ENCODE measurements at regions not wholly inside any gene's neighbourhood (a gene's known extent, or its start where the extent isn't known, plus 50 kb on each side); places are given as distances from the start of the nearest gene placed in this dataset.

DNA sequence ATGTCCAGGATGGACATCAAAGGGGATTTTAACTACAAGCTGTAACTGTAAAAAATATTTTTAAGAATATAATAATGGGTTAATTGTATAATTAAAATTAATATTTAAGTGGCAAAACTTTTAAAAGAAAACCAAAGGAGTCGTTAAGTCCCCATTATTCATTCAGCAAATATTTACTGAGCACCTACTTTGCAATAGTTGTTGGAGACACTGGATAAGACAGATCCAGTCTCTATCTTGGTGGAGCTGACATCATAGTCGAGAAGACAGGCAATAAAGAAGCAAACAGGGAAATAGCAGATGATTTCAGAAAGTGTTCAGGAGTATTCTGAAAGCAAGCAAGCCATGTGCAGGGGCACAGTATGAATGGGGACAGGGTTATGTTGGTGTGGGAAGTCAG is 137.0 kb downstream of the CEBPB start:
- DNase-seq (ENCODE audit: low spot score) (no peak), ATAC-seq (no peak)
- no peak overlapping the region for H3K4me3 Mint-ChIP-seq
- CTCF ChIA-PET = interaction anchor here (1.3 kb wide), 1 partner anchor 11 kb away, joined by 3 read pairs; no protein-coding TSS in a partner anchor
- no peak for TF ChIP-seq MXD4 (CRISPR knock-in tag; IDR thresholded peaks at IDR 0.05; ENCODE audit: borderline replicate concordance)
- no peak for TF ChIP-seq FOXP1 (CRISPR knock-in tag; IDR thresholded peaks at IDR 0.05; ENCODE audit: borderline replicate concordance)
- no peak for TF ChIP-seq OVOL2 (CRISPR knock-in tag; IDR thresholded peaks at IDR 0.05; ENCODE audit: borderline replicate concordance)
- TF ChIP-seq ZNF121 (CRISPR knock-in tag; IDR thresholded peaks at IDR 0.05) = no peak
- TF ChIP-seq NR1H2 (CRISPR knock-in tag; IDR thresholded peaks at IDR 0.05) = no peak
- TF ChIP-seq JAZF1 (CRISPR knock-in tag; IDR thresholded peaks at IDR 0.05) = no peak
- TF ChIP-seq ZBTB21 (CRISPR knock-in tag; IDR thresholded peaks at IDR 0.05; ENCODE audit: borderline replicate concordance) = no peak
- TF ChIP-seq, protein P1, sequence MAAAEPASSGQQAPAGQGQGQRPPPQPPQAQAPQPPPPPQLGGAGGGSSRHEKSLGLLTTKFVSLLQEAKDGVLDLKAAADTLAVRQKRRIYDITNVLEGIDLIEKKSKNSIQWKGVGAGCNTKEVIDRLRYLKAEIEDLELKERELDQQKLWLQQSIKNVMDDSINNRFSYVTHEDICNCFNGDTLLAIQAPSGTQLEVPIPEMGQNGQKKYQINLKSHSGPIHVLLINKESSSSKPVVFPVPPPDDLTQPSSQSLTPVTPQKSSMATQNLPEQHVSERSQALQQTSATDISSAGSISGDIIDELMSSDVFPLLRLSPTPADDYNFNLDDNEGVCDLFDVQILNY (CRISPR knock-in tag; IDR thresholded peaks at IDR 0.05) = no peak
- no peak for TF ChIP-seq TEAD4 (CRISPR knock-in tag; IDR thresholded peaks at IDR 0.05)
- no peak for TF ChIP-seq ATF1 (CRISPR knock-in tag; IDR thresholded peaks at IDR 0.05)
- TF ChIP-seq CBFB (CRISPR knock-in tag; IDR thresholded peaks at IDR 0.05; ENCODE audit: low read depth) = no peak
- TF ChIP-seq FOXJ3 (CRISPR knock-in tag; IDR thresholded peaks at IDR 0.05; ENCODE audit: borderline replicate concordance) = no peak
- TF ChIP-seq, protein P2, sequence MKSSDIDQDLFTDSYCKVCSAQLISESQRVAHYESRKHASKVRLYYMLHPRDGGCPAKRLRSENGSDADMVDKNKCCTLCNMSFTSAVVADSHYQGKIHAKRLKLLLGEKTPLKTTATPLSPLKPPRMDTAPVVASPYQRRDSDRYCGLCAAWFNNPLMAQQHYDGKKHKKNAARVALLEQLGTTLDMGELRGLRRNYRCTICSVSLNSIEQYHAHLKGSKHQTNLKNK (CRISPR knock-in tag; IDR thresholded peaks at IDR 0.05) = no peak
- TF ChIP-seq, protein P3, sequence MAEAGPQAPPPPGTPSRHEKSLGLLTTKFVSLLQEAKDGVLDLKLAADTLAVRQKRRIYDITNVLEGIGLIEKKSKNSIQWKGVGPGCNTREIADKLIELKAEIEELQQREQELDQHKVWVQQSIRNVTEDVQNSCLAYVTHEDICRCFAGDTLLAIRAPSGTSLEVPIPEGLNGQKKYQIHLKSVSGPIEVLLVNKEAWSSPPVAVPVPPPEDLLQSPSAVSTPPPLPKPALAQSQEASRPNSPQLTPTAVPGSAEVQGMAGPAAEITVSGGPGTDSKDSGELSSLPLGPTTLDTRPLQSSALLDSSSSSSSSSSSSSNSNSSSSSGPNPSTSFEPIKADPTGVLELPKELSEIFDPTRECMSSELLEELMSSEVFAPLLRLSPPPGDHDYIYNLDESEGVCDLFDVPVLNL (CRISPR knock-in tag; IDR thresholded peaks at IDR 0.05; ENCODE audit: borderline replicate concordance, low read depth) = no peak
- TF ChIP-seq FOXK1 (CRISPR knock-in tag; IDR thresholded peaks at IDR 0.05) = no peak
- TF ChIP-seq TP53 (CRISPR knock-in tag; IDR thresholded peaks at IDR 0.05) = no peak
- TF ChIP-seq GABPB1 (CRISPR knock-in tag; IDR thresholded peaks at IDR 0.05) = no peak
- peaks cover 3% of the 10 kb centered on the region; the same call in 1 of the 2 replicates for H3K36me3 Mint-ChIP-seq
- peaks cover 6% of the 10 kb centered on the region for H3K4me1 Mint-ChIP-seq
- H3K27me3 Mint-ChIP-seq (ENCODE audit: low read depth) = no peaks in the 10 kb centered on the region
- POLR2A ChIA-PET = interaction anchor here (0.6 kb wide), 1 partner anchor 140 kb away, joined by 5 read pairs; no protein-coding TSS in a partner anchor
- H3K9me3 Mint-ChIP-seq = peaks cover 12% of the 10 kb centered on the region
- H3K27ac Mint-ChIP-seq = no peak overlapping the region

DNA sequence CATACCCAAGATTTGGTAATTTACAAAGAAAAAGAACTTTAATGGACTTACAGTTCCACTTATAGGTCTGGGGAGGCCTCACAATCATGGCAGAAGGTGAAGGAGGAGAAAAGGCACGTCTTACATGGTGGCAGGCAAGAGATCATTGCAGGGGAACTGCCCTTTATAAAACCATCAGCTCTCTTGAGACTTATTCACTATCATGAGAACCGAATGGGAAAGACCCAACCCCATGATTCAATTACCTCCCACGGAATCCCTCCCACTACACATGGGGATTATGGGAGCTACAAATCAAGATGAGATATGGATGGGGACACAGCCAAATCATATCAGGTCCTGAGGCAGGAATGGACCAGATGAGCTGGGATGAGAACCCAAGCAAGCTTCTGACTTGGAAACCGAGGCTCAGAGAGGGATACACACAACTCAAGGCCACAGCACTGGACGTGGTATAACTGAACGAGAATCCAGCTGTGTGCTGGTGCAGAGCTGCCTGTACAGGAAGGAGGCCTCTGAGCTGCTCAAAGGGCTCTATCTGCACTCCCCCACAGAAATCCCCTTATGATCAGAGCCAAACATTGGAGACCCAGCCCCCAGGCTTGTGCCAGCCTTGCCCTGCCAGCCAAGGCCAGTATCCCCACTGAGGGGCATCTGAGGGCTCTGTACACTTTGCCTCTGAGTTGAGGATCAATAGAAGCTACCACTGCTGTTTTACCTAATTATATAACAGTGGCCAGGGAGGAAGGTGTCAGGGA is 137.8 kb downstream of the CEBPB start:
- DNase-seq (ENCODE audit: low spot score) (no peak), ATAC-seq (no peak)
- Mint-ChIP-seq H3K27ac (no peak overlapping the region), H3K4me3 (no peak overlapping the region), H3K4me1 (peaks cover 9% of the 10 kb centered on the region), H3K9me3 (peaks cover 12% of the 10 kb centered on the region), H3K27me3 (ENCODE audit: low read depth) (no peaks in the 10 kb centered on the region), H3K36me3 (peaks cover 3% of the 10 kb centered on the region; the same call in 1 of the 2 replicates)
- ChIA-PET CTCF (interaction anchor here (0.6 to 1.3 kb wide), 2 partner anchors 10 to 149 kb away, joined by 3 read pairs; no protein-coding TSS in a partner anchor), POLR2A (interaction anchor here (0.6 to 0.7 kb wide), 2 partner anchors 53 to 175 kb away, joined by 3 to 16 read pairs; no protein-coding TSS in a partner anchor)
- TF ChIP-seq, protein P4, sequence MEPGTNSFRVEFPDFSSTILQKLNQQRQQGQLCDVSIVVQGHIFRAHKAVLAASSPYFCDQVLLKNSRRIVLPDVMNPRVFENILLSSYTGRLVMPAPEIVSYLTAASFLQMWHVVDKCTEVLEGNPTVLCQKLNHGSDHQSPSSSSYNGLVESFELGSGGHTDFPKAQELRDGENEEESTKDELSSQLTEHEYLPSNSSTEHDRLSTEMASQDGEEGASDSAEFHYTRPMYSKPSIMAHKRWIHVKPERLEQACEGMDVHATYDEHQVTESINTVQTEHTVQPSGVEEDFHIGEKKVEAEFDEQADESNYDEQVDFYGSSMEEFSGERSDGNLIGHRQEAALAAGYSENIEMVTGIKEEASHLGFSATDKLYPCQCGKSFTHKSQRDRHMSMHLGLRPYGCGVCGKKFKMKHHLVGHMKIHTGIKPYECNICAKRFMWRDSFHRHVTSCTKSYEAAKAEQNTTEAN (CRISPR knock-in tag; IDR thresholded peaks at IDR 0.05) = no peak
- no peak for TF ChIP-seq CREB1 (CRISPR knock-in tag; IDR thresholded peaks at IDR 0.05)
- TF ChIP-seq GTF2I (CRISPR knock-in tag; conservative IDR thresholded peaks at IDR 0.05) = no peak
- TF ChIP-seq, protein P5, sequence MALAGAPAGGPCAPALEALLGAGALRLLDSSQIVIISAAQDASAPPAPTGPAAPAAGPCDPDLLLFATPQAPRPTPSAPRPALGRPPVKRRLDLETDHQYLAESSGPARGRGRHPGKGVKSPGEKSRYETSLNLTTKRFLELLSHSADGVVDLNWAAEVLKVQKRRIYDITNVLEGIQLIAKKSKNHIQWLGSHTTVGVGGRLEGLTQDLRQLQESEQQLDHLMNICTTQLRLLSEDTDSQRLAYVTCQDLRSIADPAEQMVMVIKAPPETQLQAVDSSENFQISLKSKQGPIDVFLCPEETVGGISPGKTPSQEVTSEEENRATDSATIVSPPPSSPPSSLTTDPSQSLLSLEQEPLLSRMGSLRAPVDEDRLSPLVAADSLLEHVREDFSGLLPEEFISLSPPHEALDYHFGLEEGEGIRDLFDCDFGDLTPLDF (CRISPR knock-in tag; IDR thresholded peaks at IDR 0.05) = no peak
- no peak for TF ChIP-seq NR2C2 (CRISPR knock-in tag; IDR thresholded peaks at IDR 0.05)
- TF ChIP-seq, protein P6, sequence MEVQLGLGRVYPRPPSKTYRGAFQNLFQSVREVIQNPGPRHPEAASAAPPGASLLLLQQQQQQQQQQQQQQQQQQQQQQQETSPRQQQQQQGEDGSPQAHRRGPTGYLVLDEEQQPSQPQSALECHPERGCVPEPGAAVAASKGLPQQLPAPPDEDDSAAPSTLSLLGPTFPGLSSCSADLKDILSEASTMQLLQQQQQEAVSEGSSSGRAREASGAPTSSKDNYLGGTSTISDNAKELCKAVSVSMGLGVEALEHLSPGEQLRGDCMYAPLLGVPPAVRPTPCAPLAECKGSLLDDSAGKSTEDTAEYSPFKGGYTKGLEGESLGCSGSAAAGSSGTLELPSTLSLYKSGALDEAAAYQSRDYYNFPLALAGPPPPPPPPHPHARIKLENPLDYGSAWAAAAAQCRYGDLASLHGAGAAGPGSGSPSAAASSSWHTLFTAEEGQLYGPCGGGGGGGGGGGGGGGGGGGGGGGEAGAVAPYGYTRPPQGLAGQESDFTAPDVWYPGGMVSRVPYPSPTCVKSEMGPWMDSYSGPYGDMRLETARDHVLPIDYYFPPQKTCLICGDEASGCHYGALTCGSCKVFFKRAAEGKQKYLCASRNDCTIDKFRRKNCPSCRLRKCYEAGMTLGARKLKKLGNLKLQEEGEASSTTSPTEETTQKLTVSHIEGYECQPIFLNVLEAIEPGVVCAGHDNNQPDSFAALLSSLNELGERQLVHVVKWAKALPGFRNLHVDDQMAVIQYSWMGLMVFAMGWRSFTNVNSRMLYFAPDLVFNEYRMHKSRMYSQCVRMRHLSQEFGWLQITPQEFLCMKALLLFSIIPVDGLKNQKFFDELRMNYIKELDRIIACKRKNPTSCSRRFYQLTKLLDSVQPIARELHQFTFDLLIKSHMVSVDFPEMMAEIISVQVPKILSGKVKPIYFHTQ (CRISPR knock-in tag; IDR thresholded peaks at IDR 0.05) = no peak
- TF ChIP-seq, protein P7, sequence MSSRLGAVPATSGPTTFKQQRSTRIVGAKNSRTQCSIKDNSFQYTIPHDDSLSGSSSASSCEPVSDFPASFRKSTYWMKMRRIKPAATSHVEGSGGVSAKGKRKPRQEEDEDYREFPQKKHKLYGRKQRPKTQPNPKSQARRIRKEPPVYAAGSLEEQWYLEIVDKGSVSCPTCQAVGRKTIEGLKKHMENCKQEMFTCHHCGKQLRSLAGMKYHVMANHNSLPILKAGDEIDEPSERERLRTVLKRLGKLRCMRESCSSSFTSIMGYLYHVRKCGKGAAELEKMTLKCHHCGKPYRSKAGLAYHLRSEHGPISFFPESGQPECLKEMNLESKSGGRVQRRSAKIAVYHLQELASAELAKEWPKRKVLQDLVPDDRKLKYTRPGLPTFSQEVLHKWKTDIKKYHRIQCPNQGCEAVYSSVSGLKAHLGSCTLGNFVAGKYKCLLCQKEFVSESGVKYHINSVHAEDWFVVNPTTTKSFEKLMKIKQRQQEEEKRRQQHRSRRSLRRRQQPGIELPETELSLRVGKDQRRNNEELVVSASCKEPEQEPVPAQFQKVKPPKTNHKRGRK (CRISPR knock-in tag; IDR thresholded peaks at IDR 0.05; ENCODE audit: borderline replicate concordance) = no peak
- TF ChIP-seq, protein P1 (CRISPR knock-in tag; IDR thresholded peaks at IDR 0.05) = no peak
- no peak for TF ChIP-seq NFYB (CRISPR knock-in tag; conservative IDR thresholded peaks at IDR 0.05; ENCODE audit: low read depth)
- no peak for TF ChIP-seq ZNF121 (CRISPR knock-in tag; IDR thresholded peaks at IDR 0.05)

Measured in WTC11 (cell line).